ENCODE measurements at regions not wholly inside any gene's neighbourhood (a gene's known extent, or its start where the extent isn't known, plus 50 kb on each side); places are given as distances from the start of the nearest gene placed in this dataset.

GRCh38 chr21:35352793-35353192 is 303.7 kb upstream of the RUNX1 start:
- TF ChIP-seq GATA3 (IDR thresholded peaks at IDR 0.05; ENCODE audit: low read depth, low read length) (no peak), GATA2 (IDR thresholded peaks at IDR 0.05; ENCODE audit: low read depth, low read length) (no peak)

All from SH-SY5Y (cell line).